PC-9 (cell line): ENCODE measurements at regions not wholly inside any gene's neighbourhood (a gene's known extent, or its start where the extent isn't known, plus 50 kb on each side); places are given as distances from the start of the nearest gene placed in this dataset.

Experiments
- BruUV-seq: library from RNA; stranded (reverse); fragments of 400-500 nt; replicated peaks from 2 replicates; lab custom pipeline; 2021; lab: Mats Ljungman, UMichigan
- CTCF ChIA-PET: fragments of 300-600 bp; sonication (Branson Sonifier 250); formaldehyde crosslinking; loops from one replicate; lab custom pipeline; 2022; ENCODE audit warnings: antibody characterized with exemption; lab: Charles Lee
- POLR2A ChIA-PET: fragments of 300-600 bp; sonication (Branson Sonifier 250); formaldehyde crosslinking; loops from one replicate; lab custom pipeline; 2022; ENCODE audit warnings: antibody characterized with exemption; ENCODE audit not compliant: unreplicated experiment; lab: Charles Lee
- DNase-seq, 2 experiments: peaks; one replicate each; pipeline versions ENCODE4 v3.0.0 to v3.0.0-alpha.2; 2015 to 2022; ENCODE audit warnings: mixed read lengths in 1 of 2
- H2AFZ ChIP-seq: fragments of 200-600 bp; sonication (generic); 2 replicates; pipeline ENCODE4 v1.8.1; 2017; ENCODE audit warnings: antibody characterized with exemption
- H3F3A ChIP-seq: fragments of 200-600 bp; sonication (generic); 2 replicates; pipeline ENCODE4 v1.8.1; 2017; ENCODE audit warnings: antibody characterized with exemption, mild to moderate bottlenecking, low read depth; ENCODE audit not compliant: insufficient read depth
- H3K27ac ChIP-seq: fragments of 200-600 bp; sonication (generic); 2 replicates; pipeline ENCODE4 v1.6.1; 2016; ENCODE audit warnings: mixed run types
- H3K27me3 ChIP-seq: fragments of 200-600 bp; sonication (generic); 2 replicates; pipeline ENCODE4 v1.6.1; 2016; ENCODE audit warnings: low read depth, mixed run types; ENCODE audit not compliant: insufficient read depth
- H3K36me3 ChIP-seq: fragments of 200-600 bp; sonication (generic); 2 replicates; pipeline ENCODE4 v1.6.1; 2016; ENCODE audit warnings: low read depth, mixed run types
- H3K4me1 ChIP-seq: fragments of 200-600 bp; sonication (generic); replicated peaks from 2 replicates; pipeline ENCODE4 v1.6.1; 2016; ENCODE audit warnings: mixed run types; ENCODE audit not compliant: insufficient read depth
- H3K4me2 ChIP-seq: fragments of 200-600 bp; sonication (generic); 2 replicates; pipeline ENCODE4 v1.6.1; 2017; ENCODE audit warnings: mixed run types
- H3K4me3 ChIP-seq: fragments of 200-600 bp; sonication (generic); 2 replicates; pipeline ENCODE4 v1.6.1; 2016; ENCODE audit warnings: mixed run types
- H3K79me2 ChIP-seq: fragments of 200-600 bp; sonication (generic); 2 replicates; pipeline ENCODE4 v1.6.1; 2017; ENCODE audit warnings: low read depth, mixed run types
- H3K9me2 ChIP-seq: fragments of 200-600 bp; sonication (generic); 2 replicates; pipeline ENCODE4 v1.8.1; 2017; ENCODE audit warnings: mild to moderate bottlenecking; ENCODE audit not compliant: insufficient read depth
- H3K9me3 ChIP-seq: fragments of 200-600 bp; sonication (generic); 2 replicates; pipeline ENCODE4 v1.8.1; 2016; ENCODE audit warnings: low read depth; ENCODE audit not compliant: insufficient read depth
- H4K20me1 ChIP-seq: fragments of 200-600 bp; sonication (generic); 2 replicates; pipeline ENCODE4 v1.8.1; 2017; ENCODE audit not compliant: insufficient read depth
- EZH2 ChIP-seq: fragments of 200-600 bp; sonication (generic); IDR thresholded peaks from 2 replicates; pipeline ENCODE4 v1.8.0; 2017; ENCODE audit warnings: antibody characterized with exemption, low read depth
- intact Hi-C: fragments of 100-400 bp; cut with micrococcal nuclease; formaldehyde crosslinking; loops from one replicate; pipeline ENCODE4 v1.10.0; 2022; ENCODE audit not compliant: unreplicated experiment
- TF ChIP-seq, protein P1 (sequence below): fragments of 200-600 bp; sonication (generic); conservative IDR thresholded peaks from 2 replicates; pipeline ENCODE4 v1.6.1; 2017; ENCODE audit warnings: mixed run types, antibody characterized with exemption, mild to moderate bottlenecking, moderate library complexity

DNA sequence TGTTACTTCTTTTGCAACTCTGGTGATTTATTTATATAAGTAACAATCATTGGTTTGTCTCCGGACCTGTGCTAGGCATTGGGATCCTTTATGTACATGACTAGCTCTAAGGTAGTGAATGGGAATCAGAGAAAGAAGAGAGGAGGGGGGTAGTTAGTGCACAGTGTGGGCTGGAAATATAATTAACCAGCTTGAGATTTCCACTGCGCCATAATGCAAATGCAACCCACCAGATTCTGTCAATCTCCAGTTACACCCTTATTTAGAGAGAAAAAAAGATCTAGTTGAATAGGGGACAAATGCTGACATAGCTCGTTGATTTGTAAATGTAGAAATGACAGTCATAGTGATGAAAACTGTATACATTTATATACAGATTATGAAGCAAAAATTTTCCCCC is 342.2 kb upstream of the SLC30A5 start:
- Histone ChIP-seq H3K4me2 (no peak overlapping the region), H3K79me2 (no peaks in the 10 kb centered on the region), H3K4me1 (no peaks in the 10 kb centered on the region), H3K36me3 (no peaks in the 10 kb centered on the region), H3K27ac (no peak overlapping the region), H3K9me3 (no peaks in the 10 kb centered on the region), H3K9me2 (no peaks in the 10 kb centered on the region), H4K20me1 (no peaks in the 10 kb centered on the region), H3F3A (no peaks in the 10 kb centered on the region), H3K4me3 (no peak overlapping the region), H2AFZ (no peak overlapping the region), H3K27me3 (no peaks in the 10 kb centered on the region)
- no TSS peak for BruUV-seq
- DNase-seq, result no peak
- TF ChIP-seq, protein P1, sequence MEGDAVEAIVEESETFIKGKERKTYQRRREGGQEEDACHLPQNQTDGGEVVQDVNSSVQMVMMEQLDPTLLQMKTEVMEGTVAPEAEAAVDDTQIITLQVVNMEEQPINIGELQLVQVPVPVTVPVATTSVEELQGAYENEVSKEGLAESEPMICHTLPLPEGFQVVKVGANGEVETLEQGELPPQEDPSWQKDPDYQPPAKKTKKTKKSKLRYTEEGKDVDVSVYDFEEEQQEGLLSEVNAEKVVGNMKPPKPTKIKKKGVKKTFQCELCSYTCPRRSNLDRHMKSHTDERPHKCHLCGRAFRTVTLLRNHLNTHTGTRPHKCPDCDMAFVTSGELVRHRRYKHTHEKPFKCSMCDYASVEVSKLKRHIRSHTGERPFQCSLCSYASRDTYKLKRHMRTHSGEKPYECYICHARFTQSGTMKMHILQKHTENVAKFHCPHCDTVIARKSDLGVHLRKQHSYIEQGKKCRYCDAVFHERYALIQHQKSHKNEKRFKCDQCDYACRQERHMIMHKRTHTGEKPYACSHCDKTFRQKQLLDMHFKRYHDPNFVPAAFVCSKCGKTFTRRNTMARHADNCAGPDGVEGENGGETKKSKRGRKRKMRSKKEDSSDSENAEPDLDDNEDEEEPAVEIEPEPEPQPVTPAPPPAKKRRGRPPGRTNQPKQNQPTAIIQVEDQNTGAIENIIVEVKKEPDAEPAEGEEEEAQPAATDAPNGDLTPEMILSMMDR, result no peak
- no peak for TF ChIP-seq EZH2
- intact Hi-C loops, result no loop called here
- CTCF ChIA-PET, result no interaction called here
- POLR2A ChIA-PET, result no interaction called here

DNA sequence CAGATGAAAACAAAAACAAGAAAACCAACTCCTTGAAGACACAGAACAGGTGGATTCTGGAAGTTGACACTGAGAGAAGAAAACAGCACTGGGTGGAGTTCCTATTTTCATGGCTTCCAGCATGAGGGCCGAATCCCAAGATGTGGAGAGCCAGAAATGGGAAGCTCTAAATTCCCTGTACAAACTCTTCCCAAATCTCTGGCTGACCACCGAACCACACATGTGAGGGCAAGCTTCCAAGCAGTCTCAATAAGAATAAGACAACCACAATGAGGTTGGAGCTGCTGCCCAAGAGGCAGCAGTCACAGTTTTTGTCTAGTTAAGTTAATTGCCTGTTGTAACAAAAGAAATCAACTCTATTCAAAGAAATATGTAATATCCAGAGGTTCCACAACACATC is 339.3 kb upstream of the SLC30A5 start:
- Histone ChIP-seq H3K4me1 (no peaks in the 10 kb centered on the region), H3F3A (no peaks in the 10 kb centered on the region), H3K79me2 (no peaks in the 10 kb centered on the region), H4K20me1 (no peaks in the 10 kb centered on the region), H3K36me3 (no peaks in the 10 kb centered on the region), H3K4me2 (no peak overlapping the region), H3K9me2 (no peaks in the 10 kb centered on the region), H3K4me3 (no peak overlapping the region), H3K27ac (no peak overlapping the region), H3K9me3 (no peaks in the 10 kb centered on the region), H2AFZ (no peak overlapping the region), H3K27me3 (no peaks in the 10 kb centered on the region)
- POLR2A ChIA-PET, result no interaction called here
- intact Hi-C loops, result no loop called here
- no TSS peak for BruUV-seq
- CTCF ChIA-PET, result no interaction called here
- TF ChIP-seq EZH2, result no peak
- TF ChIP-seq, protein P1, result no peak
- DNase-seq, result no peak

DNA sequence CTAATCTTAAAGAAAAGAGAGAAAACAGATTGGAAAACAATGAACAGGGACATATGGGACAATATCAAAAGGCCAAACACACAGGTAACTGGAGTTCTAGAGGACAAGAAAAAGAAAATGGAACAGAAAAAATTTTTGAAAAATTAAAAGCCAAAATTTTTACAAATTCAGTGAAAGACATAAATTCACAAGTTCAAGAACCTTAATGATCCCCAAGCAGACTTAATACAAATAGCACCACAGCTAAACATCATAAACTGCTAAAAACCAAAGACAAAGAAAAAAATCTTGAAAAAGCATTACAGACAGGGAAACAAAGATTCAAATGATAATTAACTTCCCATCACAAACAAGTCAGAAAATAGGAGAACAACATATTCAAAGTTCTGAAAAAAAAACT is 338.5 kb upstream of the SLC30A5 start:
- no TSS peak for BruUV-seq
- CTCF ChIA-PET, result no interaction called here

More for the DNA sequence above, 338.5 kb upstream of the SLC30A5 start:
- Histone ChIP-seq H3K79me2 (no peaks in the 10 kb centered on the region), H3F3A (no peaks in the 10 kb centered on the region), H3K4me3 (no peak overlapping the region), H3K9me3 (no peaks in the 10 kb centered on the region), H4K20me1 (no peaks in the 10 kb centered on the region), H3K36me3 (no peaks in the 10 kb centered on the region), H3K27ac (no peak overlapping the region), H3K27me3 (no peaks in the 10 kb centered on the region), H3K4me1 (no peaks in the 10 kb centered on the region), H3K4me2 (no peak overlapping the region), H3K9me2 (no peaks in the 10 kb centered on the region), H2AFZ (no peak overlapping the region)
- POLR2A ChIA-PET, result no interaction called here
- intact Hi-C loops, result no loop called here
- no peak for TF ChIP-seq EZH2
- TF ChIP-seq, protein P1, result no peak
- no peak for DNase-seq
